ENCODE measurements at regions not wholly inside any gene's neighbourhood (a gene's known extent, or its start where the extent isn't known, plus 50 kb on each side); places are given as distances from the start of the nearest gene placed in this dataset.

- TF ChIP-seq SAP30 (IDR thresholded peaks at IDR 0.05; ENCODE audit: insufficient read depth, insufficient replicate concordance, low read length), result no peak
- no peak for TF ChIP-seq EZH2 (IDR thresholded peaks at IDR 0.05; ENCODE audit: low read depth, low read length, severe bottlenecking)
These were observed 253.6 kb downstream of the ANKRD60 start (continued) for GRCh38 chr20:57974863-57975262.

All from H1 (cell line).